Renal pelvis (tissue), 1 donor: ENCODE measurements at regions not wholly inside any gene's neighbourhood (a gene's known extent, or its start where the extent isn't known, plus 50 kb on each side); places are given as distances from the start of the nearest gene placed in this dataset.

Source experiments
- DNase-seq: peaks from one replicate; pipeline ENCODE4 v3.0.0-alpha.2; 2013

GRCh38 chr11:110928391-110928790 is 216.2 kb upstream of the ARHGAP20 start:
- no peak for DNase-seq

- DNase-seq = no peak
These were observed 209.7 kb upstream of the ARHGAP20 start for GRCh38 chr11:110921742-110922521.

DNA sequence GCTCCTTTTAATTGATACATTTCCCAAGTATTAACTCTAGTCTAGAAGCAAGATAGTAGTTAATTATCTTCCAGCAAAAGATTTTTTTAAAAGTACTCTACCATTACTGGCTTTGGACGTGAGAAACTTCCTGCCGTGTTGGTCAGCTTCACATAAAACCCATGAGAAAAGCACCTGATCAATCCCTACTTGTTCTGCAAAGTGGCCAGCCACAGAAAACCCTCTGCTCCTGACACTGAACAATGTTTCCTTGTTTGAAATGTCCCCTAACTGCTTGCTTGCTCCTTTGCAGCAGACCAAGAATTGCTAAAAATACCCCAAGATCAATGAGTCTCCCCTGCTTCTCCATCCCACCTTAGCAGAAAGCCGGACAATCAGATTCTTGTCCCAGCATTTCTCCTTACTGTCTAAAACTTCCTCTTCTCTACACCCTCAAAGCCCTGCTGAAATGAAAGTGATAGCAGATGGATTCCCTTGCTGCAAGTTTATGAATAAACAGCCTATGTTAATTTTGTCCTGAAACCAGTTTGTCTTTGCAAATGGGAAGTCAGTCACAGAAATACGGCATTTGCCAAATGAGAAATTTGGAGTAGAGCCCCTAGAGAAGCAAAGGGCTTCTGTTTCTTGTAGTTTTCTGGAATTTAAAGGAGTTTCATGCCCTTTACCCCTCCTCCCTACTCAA is 207.1 kb upstream of the ARHGAP20 start:
- no peak for DNase-seq

DNA sequence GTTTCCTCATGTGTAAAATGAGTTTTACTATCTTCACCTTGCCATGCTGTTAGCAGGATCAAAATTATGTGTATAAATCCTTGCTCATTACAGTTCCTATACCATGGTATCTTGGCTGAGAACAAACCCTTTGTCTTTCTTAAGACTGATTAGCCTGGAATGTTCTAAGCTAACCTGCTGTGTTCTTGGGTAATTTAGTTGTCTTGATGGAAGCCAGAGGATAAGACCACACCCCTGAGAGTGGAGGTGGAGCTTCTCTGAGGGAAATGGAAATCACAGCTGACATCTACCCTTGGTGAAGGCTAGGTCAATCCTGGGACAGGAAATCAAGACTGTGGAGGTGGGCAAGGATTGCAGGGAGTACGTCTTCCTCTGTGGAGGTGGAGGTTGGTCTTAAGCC is 206.1 kb upstream of the ARHGAP20 start:
- DNase-seq = no peak

- DNase-seq = no peak
These were observed 200.2 kb upstream of the ARHGAP20 start for GRCh38 chr11:110912437-110912836.

DNA sequence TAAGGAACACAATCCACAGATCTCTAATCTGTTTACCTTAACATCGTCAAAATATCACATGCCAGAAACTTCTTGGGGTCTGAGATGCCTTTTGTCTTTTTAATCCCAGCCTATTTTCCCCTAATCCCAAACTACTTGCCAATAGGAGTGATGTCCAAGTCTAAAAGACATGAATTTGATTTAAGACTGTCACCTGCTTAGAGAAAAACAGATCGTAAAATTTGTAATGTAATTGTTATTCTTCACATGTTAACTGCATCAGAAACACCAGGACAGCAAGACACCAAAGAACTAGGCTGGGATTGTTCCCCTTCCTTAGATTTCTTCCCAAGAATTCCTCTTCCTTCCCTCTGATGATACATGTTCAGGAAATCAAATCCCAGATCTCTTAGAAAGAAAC is 198.1 kb upstream of the ARHGAP20 start:
- DNase-seq = no peak

DNA sequence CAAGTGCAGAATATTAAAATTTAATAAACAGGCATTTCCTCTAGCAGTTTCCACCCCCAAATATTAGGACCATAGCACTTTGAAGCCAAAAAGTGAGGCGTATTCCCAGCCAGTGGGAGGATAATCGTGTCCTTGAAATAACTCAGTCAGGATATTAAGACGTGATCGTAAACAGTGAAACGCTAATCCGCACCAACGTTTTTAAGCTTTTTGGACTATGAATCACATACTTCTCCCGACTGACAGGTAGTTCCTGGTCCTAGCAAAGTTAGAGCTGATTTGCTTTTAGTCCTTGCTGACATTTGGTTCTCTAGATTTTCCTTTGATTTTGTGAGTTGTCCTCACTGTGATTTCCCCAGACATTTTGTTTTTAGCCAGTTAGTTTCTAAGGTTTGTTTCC is 197.1 kb upstream of the ARHGAP20 start:
- DNase-seq = no peak

DNA sequence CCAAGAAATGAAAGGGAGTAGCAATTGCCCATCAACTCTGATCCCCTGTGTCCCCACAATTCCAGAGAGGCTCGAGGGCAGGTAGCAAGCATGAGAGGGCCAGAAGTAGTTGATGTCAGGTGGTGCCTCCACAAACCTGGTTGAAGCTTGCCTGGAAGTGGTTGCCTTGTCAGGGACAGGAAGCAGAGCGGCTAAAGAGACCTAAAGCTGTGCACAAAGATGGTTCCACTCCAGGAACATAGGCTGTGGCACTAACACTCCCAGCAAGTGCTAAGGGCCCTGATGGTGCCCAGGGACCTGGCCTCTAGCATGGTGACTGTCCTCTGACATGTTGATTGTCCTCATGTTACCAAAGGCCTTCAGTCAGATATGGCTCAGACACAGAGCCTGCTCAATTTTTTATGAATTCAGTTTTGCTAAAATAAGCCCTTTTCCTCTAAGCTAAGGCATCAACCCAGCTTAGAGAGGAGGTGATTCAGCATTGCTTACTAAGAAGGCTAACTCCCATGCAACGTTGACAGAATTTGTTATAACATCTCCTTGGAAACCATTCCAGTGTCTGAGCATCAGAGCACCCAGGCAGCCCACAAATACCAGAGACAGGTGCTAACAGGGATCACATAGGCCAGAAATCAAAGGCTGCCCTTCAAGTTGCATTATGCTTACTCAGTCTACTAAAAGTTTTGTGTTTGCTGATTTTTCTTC is 196.3 kb upstream of the ARHGAP20 start:
- DNase-seq = no peak

GRCh38 chr11:110907629-110908028 is 195.4 kb upstream of the ARHGAP20 start:
- no peak for DNase-seq

DNA sequence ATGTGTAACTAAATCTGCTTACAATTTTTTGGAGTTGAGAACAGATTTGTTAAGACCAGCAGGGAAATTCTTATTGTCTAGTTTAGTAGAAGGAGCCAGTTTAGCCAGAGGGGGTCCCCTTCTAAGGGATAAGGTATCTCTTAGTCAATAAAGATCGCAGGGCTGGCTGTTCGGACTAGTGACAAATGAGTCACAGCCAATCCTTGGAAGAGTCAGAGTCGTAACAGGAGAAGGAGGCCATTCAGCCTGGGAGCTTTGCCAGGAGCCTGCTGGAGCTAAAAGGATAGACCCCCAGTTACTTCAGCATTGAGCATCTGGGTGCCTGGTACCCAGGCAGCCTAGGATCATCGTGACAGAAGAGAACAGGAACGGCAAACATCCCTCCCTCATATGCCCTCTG is 191.6 kb upstream of the ARHGAP20 start:
- no peak for DNase-seq

DNA sequence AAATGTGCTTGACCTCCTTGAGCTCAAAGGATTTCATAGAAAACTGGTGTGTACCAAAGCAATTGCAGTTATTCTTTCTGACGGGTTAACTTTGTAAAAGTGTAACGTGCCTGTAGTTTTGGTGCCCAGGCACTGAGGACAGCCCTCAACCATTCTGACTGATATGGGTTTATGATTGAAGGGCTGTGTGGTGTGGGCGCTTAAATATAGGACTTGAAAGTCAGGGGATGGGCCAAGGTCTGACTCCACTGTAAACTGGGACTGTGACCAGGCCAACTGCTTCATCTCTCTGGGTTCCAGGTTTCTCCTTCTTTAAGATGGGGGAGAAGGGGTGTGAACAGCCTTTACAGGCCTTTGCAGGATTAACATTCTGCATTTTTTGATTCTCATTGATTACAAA is 191.1 kb upstream of the ARHGAP20 start:
- no peak for DNase-seq

- no peak for DNase-seq
These were observed 189.2 kb upstream of the ARHGAP20 start for GRCh38 chr11:110901441-110901840.

DNA sequence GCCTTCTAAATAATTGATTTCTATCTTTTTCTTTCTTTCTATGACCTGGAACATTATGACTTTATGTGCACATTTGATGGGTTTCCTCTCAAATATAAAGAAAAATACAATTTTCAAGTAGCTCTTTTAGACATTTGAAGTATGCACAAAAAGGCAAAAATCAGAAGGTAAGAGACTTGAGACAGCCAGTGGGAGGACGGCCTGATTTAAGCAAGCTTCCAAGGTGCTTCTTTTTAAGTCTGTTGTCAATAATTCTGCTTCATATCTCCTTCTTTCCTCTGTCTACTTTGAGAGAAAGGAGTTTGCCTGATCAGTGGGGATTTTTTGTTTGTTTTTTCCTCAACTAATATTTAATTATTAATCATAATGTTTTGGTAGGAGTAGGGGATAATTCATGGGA is 188.2 kb upstream of the ARHGAP20 start:
- DNase-seq = no peak

GRCh38 chr11:110897035-110897434 is 184.8 kb upstream of the ARHGAP20 start:
- DNase-seq = no peak

DNA sequence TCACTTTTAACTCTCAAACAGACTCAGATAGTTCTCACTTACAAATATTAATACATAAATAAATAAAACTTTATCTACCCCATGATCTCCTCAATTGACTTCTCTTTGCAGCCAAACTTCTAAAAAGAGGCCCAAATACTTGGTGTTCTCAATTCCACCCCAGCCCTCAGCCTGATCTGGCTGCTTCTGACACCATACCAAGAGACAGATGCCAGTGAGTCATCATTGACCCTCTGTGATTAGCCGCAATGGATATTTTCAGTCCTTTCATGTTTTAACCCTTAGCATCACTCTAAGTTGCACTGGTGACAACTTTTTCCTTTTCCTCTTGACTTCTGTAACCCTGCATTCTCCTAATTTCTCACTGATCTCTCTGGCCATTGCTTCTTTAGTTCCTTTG is 184.1 kb upstream of the ARHGAP20 start:
- DNase-seq = no peak

DNA sequence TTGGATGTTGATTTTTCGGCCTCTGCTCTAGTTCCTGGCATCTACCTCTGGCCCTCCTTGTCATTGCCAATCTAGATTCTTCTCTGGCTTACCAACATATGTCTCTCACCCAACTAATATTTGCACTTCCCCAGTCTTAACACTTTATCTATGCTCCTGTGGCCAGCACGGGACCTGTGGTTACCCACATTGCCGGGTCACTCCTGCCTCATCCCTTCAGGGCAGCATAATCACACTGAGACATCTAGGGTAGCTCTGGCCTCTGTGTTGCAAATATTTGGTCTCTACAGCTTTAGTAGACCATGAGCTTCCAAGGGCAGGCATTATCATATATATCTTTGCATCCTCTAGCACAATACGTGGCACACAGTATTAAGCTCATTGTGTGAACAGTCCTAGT is 182.0 kb upstream of the ARHGAP20 start:
- DNase-seq = no peak

DNA sequence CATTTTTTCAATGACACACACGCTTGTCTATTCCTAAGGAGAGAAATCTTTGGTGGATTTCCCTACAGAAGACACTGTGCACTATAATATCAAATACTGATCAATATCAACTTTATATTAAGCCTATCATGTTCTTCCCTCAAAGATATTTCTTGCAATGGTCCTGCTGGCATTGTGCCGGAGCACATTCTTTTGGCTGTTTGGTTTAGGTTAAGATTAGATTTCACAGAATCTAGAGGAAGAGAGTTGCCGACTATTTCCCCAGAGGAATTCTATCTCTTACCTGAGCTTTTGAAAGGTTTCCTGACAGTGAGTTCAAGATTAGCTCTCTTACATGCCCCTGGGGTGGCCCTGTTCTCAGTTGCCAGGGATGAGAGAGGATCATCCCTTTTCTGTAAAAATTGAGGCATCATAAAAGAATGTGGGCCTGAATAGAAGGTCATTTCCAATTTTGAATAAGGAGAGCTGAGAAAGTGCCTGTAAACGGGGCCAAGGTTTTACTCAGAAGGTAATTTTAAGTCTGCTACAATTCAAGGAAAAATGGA is 180.6 kb upstream of the ARHGAP20 start:
- DNase-seq = no peak

GRCh38 chr11:110891411-110891810 is 179.2 kb upstream of the ARHGAP20 start:
- no peak for DNase-seq

DNA sequence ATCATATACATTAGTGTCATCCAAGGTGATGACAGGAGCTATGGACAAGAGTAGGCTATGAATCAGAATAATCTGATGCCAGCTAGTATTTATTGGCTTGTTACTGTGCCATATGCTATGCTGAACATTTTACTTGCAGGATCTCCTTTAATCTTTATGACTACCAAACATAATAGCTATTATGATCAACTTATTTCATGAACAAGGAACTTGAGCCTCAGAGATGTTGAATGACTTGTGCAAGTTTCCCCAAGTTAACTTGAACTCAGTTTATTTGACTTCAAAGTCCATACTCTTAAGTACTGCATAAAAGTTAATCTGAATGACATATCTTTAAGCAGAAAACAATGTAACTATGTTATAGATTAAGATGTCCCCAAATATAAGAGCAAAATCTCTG is 178.8 kb upstream of the ARHGAP20 start:
- DNase-seq = no peak

DNA sequence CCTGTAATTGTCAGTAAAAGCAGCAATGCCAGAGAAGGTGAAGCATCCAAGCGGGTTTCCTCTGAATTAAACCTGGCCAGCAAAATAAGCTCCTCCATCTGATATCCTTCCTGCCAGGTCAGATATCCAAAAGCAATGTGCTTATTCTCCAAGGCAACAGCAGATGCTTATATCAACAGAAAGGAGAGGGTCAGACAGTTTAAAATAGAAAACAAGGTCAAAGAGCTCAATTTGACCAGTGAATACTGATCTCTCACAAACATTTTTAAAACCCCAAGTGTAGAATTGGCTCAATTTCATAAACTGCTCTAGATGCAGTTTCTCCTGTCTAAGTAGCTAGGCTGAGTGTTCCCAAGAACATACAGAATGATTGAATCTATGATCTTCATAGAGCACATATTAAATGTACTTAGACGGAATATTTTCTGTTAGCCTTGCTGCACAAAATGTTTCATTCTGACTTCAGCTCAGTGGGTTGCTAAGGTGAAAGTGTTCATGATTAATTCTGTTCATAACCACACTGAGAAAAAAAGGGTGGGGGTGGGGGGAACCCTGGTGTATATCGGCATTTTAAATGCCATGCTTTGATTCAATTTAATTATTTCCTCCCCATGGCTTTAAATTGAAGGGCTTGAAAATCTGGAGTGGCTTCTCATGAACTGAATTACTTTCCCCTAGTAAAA is 174.2 kb upstream of the ARHGAP20 start:
- DNase-seq = no peak

DNA sequence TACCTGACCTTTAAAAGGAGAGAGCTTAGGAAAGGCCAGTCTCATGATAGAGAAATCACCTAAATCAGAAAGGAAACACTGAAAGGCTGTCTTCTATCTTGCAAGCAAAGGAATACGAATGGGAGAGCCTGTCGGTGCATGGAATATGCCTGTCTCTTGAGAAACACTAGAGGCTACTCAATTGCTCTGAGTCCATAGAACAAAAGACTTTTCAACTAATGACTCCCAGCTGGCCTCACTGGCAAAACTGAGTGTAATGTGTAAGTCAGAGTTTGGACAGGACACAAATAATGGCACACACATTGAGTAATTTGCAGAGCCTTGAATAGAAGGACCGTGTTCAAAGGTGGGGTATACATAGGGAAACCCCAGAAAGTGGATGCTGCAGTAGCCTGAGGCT is 171.0 kb upstream of the ARHGAP20 start:
- DNase-seq = no peak

GRCh38 chr11:110878513-110878912 is 166.3 kb upstream of the ARHGAP20 start:
- DNase-seq = no peak
